ENCODE measurements at regions not wholly inside any gene's neighbourhood (a gene's known extent, or its start where the extent isn't known, plus 50 kb on each side); places are given as distances from the start of the nearest gene placed in this dataset.

GRCh38 chr5:167723254-167723871, 568.1 kb upstream of the WWC1 start:
- DNase-seq = peak; percentile 87

GRCh38 chr5:167725264-167725663, 566.2 kb upstream of the WWC1 start:
- no peak for DNase-seq

GRCh38 chr5:167725741-167726140, 565.7 kb upstream of the WWC1 start:
- DNase-seq = no peak

GRCh38 chr5:167726642-167727041, 564.8 kb upstream of the WWC1 start:
- DNase-seq = no peak

GRCh38 chr5:167730121-167730520, 561.3 kb upstream of the WWC1 start:
- no peak for DNase-seq

- no peak for DNase-seq
Measured at GRCh38 chr5:167730656-167731055, 560.8 kb upstream of the WWC1 start.

- DNase-seq = no peak
Measured at GRCh38 chr5:167731951-167732350, 559.5 kb upstream of the WWC1 start.

GRCh38 chr5:167732499-167732898, 558.9 kb upstream of the WWC1 start:
- no peak for DNase-seq

- DNase-seq = no peak
Measured at GRCh38 chr5:167736992-167737391, 554.5 kb upstream of the WWC1 start.

GRCh38 chr5:167743695-167744464, 547.6 kb upstream of the WWC1 start:
- no peak for DNase-seq

- no peak for DNase-seq
Measured at GRCh38 chr5:167745868-167746267, 545.6 kb upstream of the WWC1 start.

GRCh38 chr5:167750586-167750985, 540.9 kb upstream of the WWC1 start:
- DNase-seq = no peak

GRCh38 chr5:167752936-167753335, 538.5 kb upstream of the WWC1 start:
- no peak for DNase-seq

- no peak for DNase-seq
Measured at GRCh38 chr5:167753725-167754490, 537.5 kb upstream of the WWC1 start.

- no peak for DNase-seq
Measured at GRCh38 chr5:167754501-167755021, 536.9 kb upstream of the WWC1 start.

GRCh38 chr5:167755420-167755819, 536.0 kb upstream of the WWC1 start:
- DNase-seq = no peak

- DNase-seq = no peak
Measured at GRCh38 chr5:167759057-167759821, 532.2 kb upstream of the WWC1 start.

GRCh38 chr5:167763772-167764171, 527.7 kb upstream of the WWC1 start:
- no peak for DNase-seq

GRCh38 chr5:167764641-167765289, 526.7 kb upstream of the WWC1 start:
- DNase-seq = no peak

- DNase-seq = no peak
Measured at GRCh38 chr5:167765352-167765751, 526.1 kb upstream of the WWC1 start.

GRCh38 chr5:167766957-167767356, 524.5 kb upstream of the WWC1 start:
- no peak for DNase-seq

GRCh38 chr5:167767795-167768194, 523.6 kb upstream of the WWC1 start:
- no peak for DNase-seq

Measured in midbrain (tissue), 1 donor.